ENCODE measurements at regions not wholly inside any gene's neighbourhood (a gene's known extent, or its start where the extent isn't known, plus 50 kb on each side); places are given as distances from the start of the nearest gene placed in this dataset.

- no peak overlapping the region for H3K27ac ChIP-seq
- TF ChIP-seq ZFX (IDR thresholded peaks at IDR 0.05) (no peak), CTCF (conservative IDR thresholded peaks at IDR 0.05) (no peak)
These were observed 1781.1 kb upstream of the TENM3 start for GRCh38 chr4:180462116-180462515.

- TF ChIP-seq ZFX (IDR thresholded peaks at IDR 0.05) (no peak), CTCF (conservative IDR thresholded peaks at IDR 0.05) (no peak)
- H3K27ac ChIP-seq, result no peak overlapping the region
These were observed 1777.8 kb upstream of the TENM3 start for GRCh38 chr4:180465364-180465763.

GRCh38 chr4:180483036-180483435 lies 1760.2 kb upstream of the TENM3 start:
- no peak overlapping the region for H3K27ac ChIP-seq
- no peak for TF ChIP-seq ZFX (IDR thresholded peaks at IDR 0.05)
- no peak for TF ChIP-seq CTCF (conservative IDR thresholded peaks at IDR 0.05)

GRCh38 chr4:180485407-180485806 lies 1757.8 kb upstream of the TENM3 start:
- TF ChIP-seq ZFX (IDR thresholded peaks at IDR 0.05) (no peak), CTCF (conservative IDR thresholded peaks at IDR 0.05) (no peak)
- no peak overlapping the region for H3K27ac ChIP-seq

- TF ChIP-seq ZFX (IDR thresholded peaks at IDR 0.05), result no peak
- no peak for TF ChIP-seq CTCF (conservative IDR thresholded peaks at IDR 0.05)
These were observed 1756.9 kb upstream of the TENM3 start for GRCh38 chr4:180486342-180486741.

GRCh38 chr4:180489787-180490186 lies 1753.4 kb upstream of the TENM3 start:
- TF ChIP-seq ZFX (IDR thresholded peaks at IDR 0.05), result no peak
- TF ChIP-seq CTCF (conservative IDR thresholded peaks at IDR 0.05), result no peak
- H3K27ac ChIP-seq, result no peak overlapping the region

More at GRCh38 chr4:180486342-180486741, 1756.9 kb upstream of the TENM3 start:
- H3K27ac ChIP-seq, result no peak overlapping the region

GRCh38 chr4:180491210-180491609 lies 1752.0 kb upstream of the TENM3 start:
- TF ChIP-seq CTCF (conservative IDR thresholded peaks at IDR 0.05) (no peak), ZFX (IDR thresholded peaks at IDR 0.05) (no peak)
- no peak overlapping the region for H3K27ac ChIP-seq

Measured in C4-2B (cell line).